Sigmoid colon (tissue), 6 donors: ENCODE measurements at regions not wholly inside any gene's neighbourhood (a gene's known extent, or its start where the extent isn't known, plus 50 kb on each side); places are given as distances from the start of the nearest gene placed in this dataset.

Source experiments
- DNase-seq: peaks from one replicate; pipeline ENCODE4 v3.0.0-alpha.2; 2019
- H3K27ac ChIP-seq, 4 donors: fragments of 200-600 bp; sonication (generic); one replicate each; pipeline ENCODE4 v1.5.1; 2016 to 2019; ENCODE audit warnings: mild to moderate bottlenecking in 1 of 4
- H3K27me3 ChIP-seq, 3 donors: fragments of 200-600 bp; sonication (generic); one replicate each; pipeline ENCODE4 v1.5.1; 2019; ENCODE audit warnings: mild to moderate bottlenecking in 1 of 3
- H3K36me3 ChIP-seq, 4 donors: fragments of 200-600 bp; sonication (generic); one replicate each; pipeline ENCODE4 v1.5.1; 2016 to 2019
- H3K4me1 ChIP-seq, 4 donors: fragments of 200-600 bp; sonication (generic); one replicate each; pipeline ENCODE4 v1.5.1; 2017 to 2019
- H3K4me3 ChIP-seq, 4 donors: fragments of 200-600 bp; sonication (generic); one replicate each; pipeline ENCODE4 v1.5.1; 2017 to 2019; ENCODE audit warnings: mild to moderate bottlenecking in 2 of 4, moderate library complexity in 1 of 4
- H3K9me3 ChIP-seq, 4 donors: fragments of 200-600 bp in 3 of 4; sonication (generic) in 3 of 4; one replicate each; pipeline versions ENCODE4 v1.5.1 to v1.6.1; 2013 to 2019
- EP300 ChIP-seq, 4 donors: sonication (generic); formaldehyde crosslinking; IDR thresholded peaks; one replicate each; pipeline ENCODE4 v1.6.1; 2017; ENCODE audit warnings: antibody characterized with exemption in 4 of 4
- POLR2A ChIP-seq, 2 donors: fragments of 450-650 bp; IDR thresholded peaks; one replicate each; pipeline ENCODE4 v1.6.1; 2016; ENCODE audit warnings: antibody characterized with exemption in 2 of 2, mild to moderate bottlenecking in 2 of 2, moderate library complexity in 2 of 2
- POLR2AphosphoS5 ChIP-seq, 4 donors: sonication (generic); formaldehyde crosslinking; IDR thresholded peaks; one replicate each; pipeline ENCODE4 v1.6.1; 2017; ENCODE audit warnings: antibody characterized with exemption in 4 of 4
- WGBS, 2 donors: extraction: QIAGEN DNeasy Blood & Tissue Kit; methylation state at CpG; one replicate each; pipeline ENCODE4 v1.1.7; 2013; 5-methylcytosine and 5-hydroxymethylcytosine counted together
- intact Hi-C: fragments of 100-400 bp; cut with DNase I; formaldehyde crosslinking; loops from one replicate; pipeline ENCODE4 v1.15.1; 2023
- TF ChIP-seq, protein P1 (sequence below), 4 experiments: fragments of 450-650 bp in 3 of 4; fragments of 200-600 bp in 1 of 4; IDR thresholded peaks; one replicate each; pipeline ENCODE4 v1.5.1; 2016 to 2019; ENCODE audit warnings: antibody characterized with exemption in 4 of 4, mild to moderate bottlenecking in 3 of 4, moderate library complexity in 2 of 4
- donor health status: healthy with polysubstance abuse.
- donor health status: healthy.

DNA sequence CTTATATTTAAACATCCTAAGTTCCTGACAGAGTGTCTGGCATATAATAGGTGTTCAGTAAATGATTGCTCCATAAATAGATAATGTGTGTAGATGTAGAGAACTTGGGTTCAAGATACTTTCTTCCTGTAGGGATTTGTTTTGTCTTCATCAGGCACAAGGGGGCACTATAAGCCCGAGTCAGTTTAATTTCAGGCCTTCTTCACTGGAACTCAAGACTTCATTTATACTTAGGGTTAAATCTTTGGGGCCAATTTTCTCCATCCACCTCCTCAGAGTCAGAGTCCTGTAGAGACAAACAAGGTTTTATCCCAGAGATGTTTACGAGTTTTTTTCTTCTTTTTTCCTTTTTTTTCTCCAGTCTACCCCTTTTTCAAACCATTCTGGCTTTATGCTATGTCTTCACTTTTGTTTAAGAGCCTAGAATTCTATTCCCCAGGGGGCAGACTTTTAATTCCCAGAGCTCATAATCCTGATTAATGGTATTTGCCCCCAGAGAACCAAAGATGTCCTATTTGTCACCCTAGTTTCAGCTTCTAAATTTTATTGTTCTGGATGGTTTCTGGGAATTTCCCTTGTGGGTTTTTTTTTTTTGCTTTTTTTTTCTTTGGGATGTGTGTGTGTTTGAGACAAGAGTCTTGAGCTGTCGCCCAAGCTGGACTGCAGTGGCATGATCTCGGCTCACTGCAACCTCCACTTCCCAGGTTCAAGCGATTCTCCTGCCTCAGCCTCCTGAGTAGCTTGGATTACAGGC is 88.4 kb downstream of the HFE start:
- peaks cover 0 to 19% (median 5%) of the 10 kb centered on the region in 4 donors for H3K4me1 ChIP-seq
- intact Hi-C loops: loop anchor here (2.0 to 10.0 kb wide), 2 partner anchors 29 to 359 kb away; partner anchors contain the start of gene HMGN4
- 53 to 60% methylated on average over 5 of the region's 5 CpGs for WGBS, 2 donors
- H3K36me3 ChIP-seq: no peaks in the 10 kb centered on the region
- TF ChIP-seq EP300 (IDR thresholded peaks at IDR 0.05): no peak
- TF ChIP-seq, protein P1, sequence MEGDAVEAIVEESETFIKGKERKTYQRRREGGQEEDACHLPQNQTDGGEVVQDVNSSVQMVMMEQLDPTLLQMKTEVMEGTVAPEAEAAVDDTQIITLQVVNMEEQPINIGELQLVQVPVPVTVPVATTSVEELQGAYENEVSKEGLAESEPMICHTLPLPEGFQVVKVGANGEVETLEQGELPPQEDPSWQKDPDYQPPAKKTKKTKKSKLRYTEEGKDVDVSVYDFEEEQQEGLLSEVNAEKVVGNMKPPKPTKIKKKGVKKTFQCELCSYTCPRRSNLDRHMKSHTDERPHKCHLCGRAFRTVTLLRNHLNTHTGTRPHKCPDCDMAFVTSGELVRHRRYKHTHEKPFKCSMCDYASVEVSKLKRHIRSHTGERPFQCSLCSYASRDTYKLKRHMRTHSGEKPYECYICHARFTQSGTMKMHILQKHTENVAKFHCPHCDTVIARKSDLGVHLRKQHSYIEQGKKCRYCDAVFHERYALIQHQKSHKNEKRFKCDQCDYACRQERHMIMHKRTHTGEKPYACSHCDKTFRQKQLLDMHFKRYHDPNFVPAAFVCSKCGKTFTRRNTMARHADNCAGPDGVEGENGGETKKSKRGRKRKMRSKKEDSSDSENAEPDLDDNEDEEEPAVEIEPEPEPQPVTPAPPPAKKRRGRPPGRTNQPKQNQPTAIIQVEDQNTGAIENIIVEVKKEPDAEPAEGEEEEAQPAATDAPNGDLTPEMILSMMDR (IDR thresholded peaks at IDR 0.05): peak in 3 of 4 experiments; percentile 45 to 67 (median 63)
- no peak for TF ChIP-seq POLR2A (IDR thresholded peaks at IDR 0.05)
- no peak for TF ChIP-seq POLR2AphosphoS5 (IDR thresholded peaks at IDR 0.05)
- H3K27ac ChIP-seq: peak overlapping the region in 2 of 4 donors; percentile 34 to 52
- DNase-seq: no peak
- no peaks in the 10 kb centered on the region for H3K9me3 ChIP-seq
- no peak overlapping the region for H3K4me3 ChIP-seq
- H3K27me3 ChIP-seq: no peaks in the 10 kb centered on the region

DNA sequence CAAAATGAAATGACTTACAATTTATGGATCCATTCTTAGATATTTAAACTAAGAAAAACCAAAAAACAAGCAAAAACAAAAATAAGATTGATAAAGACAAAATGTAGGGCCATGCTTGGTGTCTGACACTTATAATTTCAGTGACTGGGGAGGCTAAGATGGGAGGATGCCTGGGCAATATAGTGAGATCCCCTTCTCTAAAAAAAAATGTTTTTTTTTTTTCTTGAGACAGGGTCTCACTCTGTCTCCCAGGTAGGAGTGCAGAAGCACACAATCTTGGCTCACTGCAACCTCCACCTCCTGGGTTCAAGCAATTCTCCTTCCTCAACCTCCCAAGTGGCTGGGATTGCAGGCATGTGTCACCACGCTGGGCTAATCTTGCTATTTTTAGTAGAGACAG is 92.4 kb downstream of the HFE start:
- H3K36me3 ChIP-seq: no peaks in the 10 kb centered on the region
- TF ChIP-seq POLR2AphosphoS5 (IDR thresholded peaks at IDR 0.05) (no peak), POLR2A (IDR thresholded peaks at IDR 0.05) (no peak), EP300 (IDR thresholded peaks at IDR 0.05) (no peak)
- TF ChIP-seq, protein P1 (IDR thresholded peaks at IDR 0.05): no peak
- peaks cover 0 to 10% (median 4%) of the 10 kb centered on the region in 4 donors for H3K4me1 ChIP-seq
- 94 to 97% methylated on average over 1 of the region's 1 CpG for WGBS, 2 donors
- intact Hi-C loops: loop anchor here (10.0 kb wide), 1 partner anchor 355 kb away; the partner anchor contains the start of gene HMGN4
- H3K27me3 ChIP-seq: no peaks in the 10 kb centered on the region
- DNase-seq: no peak
- H3K4me3 ChIP-seq: no peak overlapping the region
- H3K9me3 ChIP-seq: no peaks in the 10 kb centered on the region
- no peak overlapping the region for H3K27ac ChIP-seq

DNA sequence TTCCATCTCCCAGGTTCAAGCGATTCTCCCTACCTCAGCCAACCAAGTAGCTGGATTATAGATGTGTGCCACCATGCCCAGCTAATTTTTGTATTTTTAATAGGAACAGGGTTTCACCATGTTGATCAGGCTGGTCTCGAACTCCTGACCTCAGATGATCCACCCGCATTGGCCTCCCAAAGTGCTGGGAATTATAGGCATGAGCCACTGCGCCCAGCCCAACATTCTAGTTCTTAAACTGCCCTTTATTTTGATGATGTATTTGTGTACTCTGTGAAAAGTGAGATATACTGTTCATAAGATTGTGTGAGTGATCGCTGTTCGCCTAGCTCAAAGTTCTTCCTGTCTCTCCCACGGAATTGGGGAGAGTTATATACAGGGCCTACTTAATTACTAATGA is 93.1 kb downstream of the HFE start:
- H3K27ac ChIP-seq: no peak overlapping the region
- no peak for DNase-seq
- TF ChIP-seq POLR2AphosphoS5 (IDR thresholded peaks at IDR 0.05): no peak
- TF ChIP-seq, protein P1 (IDR thresholded peaks at IDR 0.05): no peak
- no peak for TF ChIP-seq EP300 (IDR thresholded peaks at IDR 0.05)
- no peak for TF ChIP-seq POLR2A (IDR thresholded peaks at IDR 0.05)
- no peaks in the 10 kb centered on the region for H3K27me3 ChIP-seq
- no peaks in the 10 kb centered on the region for H3K36me3 ChIP-seq
- H3K4me1 ChIP-seq: peaks cover 0 to 12% (median 5%) of the 10 kb centered on the region in 4 donors
- no peaks in the 10 kb centered on the region for H3K9me3 ChIP-seq
- intact Hi-C loops: no loop called here
- no peak overlapping the region for H3K4me3 ChIP-seq
- 92 to 93% methylated on average over 7 of the region's 7 CpGs for WGBS, 2 donors

DNA sequence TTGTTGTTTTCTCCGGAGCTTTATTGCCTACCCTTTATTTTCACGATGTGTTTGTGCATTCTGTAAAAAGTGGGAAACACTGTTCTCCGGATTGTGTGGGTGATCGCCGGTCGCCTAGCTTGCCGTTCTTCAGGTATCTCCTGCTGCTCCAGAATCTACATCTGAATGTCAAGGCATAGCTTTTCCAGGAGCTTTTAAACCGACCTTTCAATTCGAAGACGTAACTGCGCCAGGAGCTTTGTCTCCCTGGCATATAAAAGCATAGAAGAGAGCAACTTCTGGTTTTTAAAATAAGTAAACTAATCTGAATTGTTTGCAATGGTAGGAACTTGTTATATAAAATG is 96.0 kb downstream of the HFE start:
- Histone ChIP-seq H3K27me3 (no peaks in the 10 kb centered on the region), H3K9me3 (no peaks in the 10 kb centered on the region), H3K27ac (peak overlapping the region; percentile 84 to 88 (median 86)), H3K36me3 (no peaks in the 10 kb centered on the region), H3K4me1 (peaks cover 0 to 14% (median 5%) of the 10 kb centered on the region in 4 donors), H3K4me3 (peak overlapping the region; percentile 29 to 53 (median 50))
- WGBS, 2 donors: 10 to 11% methylated on average over 11 of the region's 11 CpGs
- TF ChIP-seq POLR2AphosphoS5 (IDR thresholded peaks at IDR 0.05) (no peak), POLR2A (IDR thresholded peaks at IDR 0.05) (no peak), EP300 (IDR thresholded peaks at IDR 0.05) (no peak)
- TF ChIP-seq, protein P1 (IDR thresholded peaks at IDR 0.05): no peak
- no peak for DNase-seq
- intact Hi-C loops: no loop called here
